Activated CD8-positive, alpha-beta T cell treated with anti-CD3 and anti-CD28 coated beads for 36 hours (primary cell): ENCODE measurements at regions not wholly inside any gene's neighbourhood (a gene's known extent, or its start where the extent isn't known, plus 50 kb on each side); places are given as distances from the start of the nearest gene placed in this dataset.
"Not testable (repeated sequence)": the region's sequence is repeated elsewhere in the genome, so short reads cannot be mapped to it uniquely, and the experiment has no call there.

ENCODE experiments used
- ATAC-seq: fragments of 200-7000 bp; cut with Tn5 transposase; one replicate; pipeline ENCODE4 v1.10.0; 2021; ENCODE audit warnings: mild to moderate bottlenecking, moderate library complexity
- CTCF ChIA-PET: fragments of 350-600 bp; sonication (Branson Sonifier 250); formaldehyde crosslinking; loops from one replicate; lab custom pipeline; 2021; ENCODE audit warnings: antibody characterized with exemption; lab: Charles Lee
- POLR2A ChIA-PET: fragments of 350-600 bp; sonication (Branson Sonifier 250); formaldehyde crosslinking; loops from one replicate; lab custom pipeline; 2021; ENCODE audit warnings: antibody characterized with exemption; lab: Charles Lee
- DNase-seq: peaks from one replicate; pipeline ENCODE4 v3.0.0-alpha.2; 2020
- H3K27ac Mint-ChIP-seq: one replicate; pipeline ENCODE4 v1.8.0; 2021; ENCODE audit warnings: mild to moderate bottlenecking, mixed read lengths
- H3K27me3 Mint-ChIP-seq: one replicate; pipeline ENCODE4 v1.8.0; 2021; ENCODE audit warnings: mixed read lengths
- H3K36me3 Mint-ChIP-seq: one replicate; pipeline ENCODE4 v1.8.0; 2021; ENCODE audit warnings: low read depth, mixed read lengths
- H3K4me1 Mint-ChIP-seq: one replicate; pipeline ENCODE4 v1.8.0; 2021; ENCODE audit warnings: low read depth, mixed read lengths
- H3K4me3 Mint-ChIP-seq: one replicate; pipeline ENCODE4 v1.8.0; 2021; ENCODE audit warnings: mild to moderate bottlenecking, moderate library complexity, mixed read lengths
- H3K9me3 Mint-ChIP-seq: one replicate; pipeline ENCODE4 v1.8.0; 2021; ENCODE audit warnings: mixed read lengths
- CTCF ChIP-seq: fragments of 200-600 bp; IDR thresholded peaks from one replicate; pipeline ENCODE4 v1.8.0; 2022; ENCODE audit warnings: antibody characterized with exemption, mild to moderate bottlenecking
- intact Hi-C: fragments of 100-400 bp; cut with micrococcal nuclease; formaldehyde crosslinking; loops from one replicate; pipeline ENCODE4 v1.10.0; 2022

GRCh38 chr2:75407038-75407530 lies 153.7 kb downstream of the EVA1A start:
- CTCF ChIA-PET = interaction anchor here (1.6 kb wide), 1 partner anchor 488 kb away, joined by 4 read pairs; no protein-coding TSS in a partner anchor
- ATAC-seq = no peak
- no peak overlapping the region for H3K4me3 Mint-ChIP-seq

GRCh38 chr2:75406131-75406581 lies 154.6 kb downstream of the EVA1A start:
- Mint-ChIP-seq H3K9me3 (peaks cover 8% of the 10 kb centered on the region), H3K27me3 (no peaks in the 10 kb centered on the region), H3K27ac (no peak overlapping the region), H3K4me1 (peaks cover 23% of the 10 kb centered on the region), H3K36me3 (peaks cover 12% of the 10 kb centered on the region), H3K4me3 (no peak overlapping the region)
- ATAC-seq (no peak), DNase-seq (no peak)
- no peak for TF ChIP-seq CTCF
- ChIA-PET CTCF (interaction anchor here (1.6 to 2.0 kb wide), 2 partner anchors 206 to 487 kb away, joined by 4 to 6 read pairs; partner anchors contain the start of gene TACR1), POLR2A (no interaction called here)
- intact Hi-C loops = loop anchor here (5.0 kb wide), 1 partner anchor 344 kb away; no protein-coding TSS in a partner anchor

More at GRCh38 chr2:75407038-75407530, 153.7 kb downstream of the EVA1A start:
- Mint-ChIP-seq H3K9me3 (peaks cover 8% of the 10 kb centered on the region), H3K4me1 (peaks cover 23% of the 10 kb centered on the region), H3K36me3 (peaks cover 14% of the 10 kb centered on the region), H3K27ac (no peak overlapping the region), H3K27me3 (no peaks in the 10 kb centered on the region)
- no peak for TF ChIP-seq CTCF
- no peak for DNase-seq
- intact Hi-C loops = loop anchor here (5.0 kb wide), 1 partner anchor 345 kb away; no protein-coding TSS in a partner anchor
- POLR2A ChIA-PET = no interaction called here

- ChIA-PET CTCF (interaction anchor here (0.9 to 2.0 kb wide), 8 partner anchors 9 to 486 kb away, joined by 3 to 11 read pairs (median 4); partner anchors contain the start of gene TACR1), POLR2A (no interaction called here)
- intact Hi-C loops = loop anchor here (2.0 to 5.0 kb wide), 2 partner anchors 343 to 486 kb away; no protein-coding TSS in a partner anchor
- Mint-ChIP-seq H3K4me3 (no peak overlapping the region), H3K27ac (no peak overlapping the region), H3K9me3 (peaks cover 1% of the 10 kb centered on the region), H3K4me1 (peaks cover 23% of the 10 kb centered on the region), H3K27me3 (no peaks in the 10 kb centered on the region), H3K36me3 (peaks cover 5% of the 10 kb centered on the region)
- no peak for ATAC-seq
- no peak for TF ChIP-seq CTCF
- no peak for DNase-seq
Observed at GRCh38 chr2:75405000-75405399, 155.7 kb downstream of the EVA1A start.

GRCh38 chr2:75403991-75404428 lies 156.7 kb downstream of the EVA1A start:
- DNase-seq (no peak), ATAC-seq (peak; percentile 87)
- H3K4me3 Mint-ChIP-seq = no peak overlapping the region
- ChIA-PET POLR2A (no interaction called here), CTCF (interaction anchor here (0.9 to 2.0 kb wide), 5 partner anchors 10 to 485 kb away, joined by 3 to 11 read pairs (median 6); partner anchors contain the start of gene TACR1)
- H3K27me3 Mint-ChIP-seq = no peaks in the 10 kb centered on the region
- peaks cover 23% of the 10 kb centered on the region for H3K4me1 Mint-ChIP-seq
- H3K36me3 Mint-ChIP-seq = no peaks in the 10 kb centered on the region
- peaks cover 4% of the 10 kb centered on the region for H3K9me3 Mint-ChIP-seq
- peak; percentile 86 for TF ChIP-seq CTCF
- intact Hi-C loops = loop anchor here (2.0 kb wide), 1 partner anchor 485 kb away; no protein-coding TSS in a partner anchor
- H3K27ac Mint-ChIP-seq = no peak overlapping the region

- no peak for TF ChIP-seq CTCF
- intact Hi-C loops = no loop called here
- ChIA-PET POLR2A (no interaction called here), CTCF (no interaction called here)
- Mint-ChIP-seq H3K4me3 (no peak overlapping the region), H3K36me3 (peaks cover 6% of the 10 kb centered on the region), H3K27ac (no peak overlapping the region), H3K27me3 (no peaks in the 10 kb centered on the region), H3K4me1 (peaks cover 2% of the 10 kb centered on the region), H3K9me3 (peaks cover 4% of the 10 kb centered on the region)
- DNase-seq = no peak
- no peak for ATAC-seq
Observed at GRCh38 chr2:75396314-75396713, 164.4 kb downstream of the EVA1A start.

GRCh38 chr2:75394764-75395163 lies 166.0 kb downstream of the EVA1A start:
- H3K4me1 Mint-ChIP-seq, intact Hi-C loops: not testable (repeated sequence)

More at GRCh38 chr2:75394764-75395163, 166.0 kb downstream of the EVA1A start:
- H3K27me3 Mint-ChIP-seq, H3K36me3 Mint-ChIP-seq, H3K27ac Mint-ChIP-seq, ATAC-seq, DNase-seq, POLR2A ChIA-PET, H3K4me3 Mint-ChIP-seq, CTCF ChIA-PET, H3K9me3 Mint-ChIP-seq: not testable (repeated sequence)
